Dedifferentiated amniotic fluid mesenchymal stem cell (primary cell): ENCODE measurements at regions not wholly inside any gene's neighbourhood (a gene's known extent, or its start where the extent isn't known, plus 50 kb on each side); places are given as distances from the start of the nearest gene placed in this dataset.
A peak's percentile ranks its signal among the peaks of the same experiment; 100 is the strongest.

ENCODE experiments used
- DNase-seq: peaks from one replicate; pipeline ENCODE4 v3.0.0-alpha.2; 2016; ENCODE audit errors: extremely low spot score

DNA sequence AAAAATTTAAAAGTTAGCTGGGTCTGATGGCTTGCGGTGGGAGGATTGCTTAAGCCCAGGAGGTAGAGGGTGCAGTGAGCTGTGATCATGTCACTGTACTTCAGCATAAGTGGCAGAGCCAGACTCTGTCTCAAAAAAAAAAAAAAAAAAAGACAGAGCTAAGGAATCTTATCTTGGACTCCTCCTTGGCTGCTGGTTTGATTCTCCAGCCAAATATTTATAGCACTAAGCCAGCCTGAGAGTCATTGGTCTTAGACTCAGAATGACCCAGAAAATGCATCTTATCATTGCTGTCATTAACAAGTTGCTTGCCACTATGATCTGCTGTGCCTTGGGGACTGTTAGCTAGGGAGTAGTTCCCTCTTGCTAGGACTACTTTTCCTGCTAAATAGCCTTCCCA, 164.7 kb downstream of the GNAT3 start:
- no peak for DNase-seq

DNA sequence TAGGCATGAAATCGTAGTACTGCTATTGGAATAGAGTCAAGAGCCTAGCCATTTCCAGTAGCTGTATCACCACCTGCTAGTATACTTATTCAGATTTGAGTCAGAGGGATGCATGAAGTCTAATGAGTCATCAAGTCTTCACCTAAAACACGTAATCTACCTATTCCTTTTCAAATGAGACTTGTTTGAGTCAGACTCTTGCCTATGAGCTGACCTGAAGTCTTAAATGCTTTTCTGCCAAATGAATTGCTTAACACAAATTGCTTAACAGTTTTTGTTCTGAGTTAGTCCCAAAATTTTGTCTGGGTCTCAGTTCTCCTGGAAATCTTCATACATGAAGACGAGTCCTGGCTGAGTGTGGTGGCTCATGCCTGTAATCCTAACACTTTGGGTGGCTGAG, 165.2 kb downstream of the GNAT3 start:
- no peak for DNase-seq

DNA sequence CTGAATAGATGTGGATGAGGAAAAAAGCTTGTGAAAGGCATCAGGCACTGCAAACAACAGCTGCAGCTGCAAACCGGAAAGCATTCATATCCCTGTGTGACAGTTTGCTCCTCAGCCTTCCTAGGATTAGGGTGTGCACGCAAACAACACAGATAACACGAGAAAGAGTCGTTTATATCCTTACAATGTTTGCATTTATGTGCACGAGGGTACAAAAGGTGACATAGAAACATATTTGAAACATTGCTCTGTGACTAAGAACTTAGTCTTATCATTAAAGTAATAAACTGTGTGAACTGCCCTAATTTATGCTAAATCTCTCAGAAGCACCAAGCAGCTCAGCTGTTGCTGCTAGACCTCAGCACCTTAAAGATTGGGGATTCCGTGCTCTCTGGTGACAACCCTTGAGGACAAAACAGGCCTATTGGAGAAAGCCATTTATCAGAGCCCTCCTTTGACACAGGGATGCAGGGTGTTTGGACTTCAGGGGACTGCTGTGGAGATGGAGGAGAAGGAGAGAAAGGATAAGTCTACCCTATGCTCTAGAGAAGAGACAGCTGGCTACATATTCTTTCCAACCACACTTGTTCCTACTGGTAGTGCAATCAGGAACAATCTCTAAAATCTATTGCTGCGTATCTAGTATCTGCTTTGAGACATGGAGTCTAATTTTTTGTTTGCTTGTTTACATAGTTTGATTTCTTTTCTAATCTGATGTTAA, 176.2 kb downstream of the GNAT3 start:
- no peak for DNase-seq

DNA sequence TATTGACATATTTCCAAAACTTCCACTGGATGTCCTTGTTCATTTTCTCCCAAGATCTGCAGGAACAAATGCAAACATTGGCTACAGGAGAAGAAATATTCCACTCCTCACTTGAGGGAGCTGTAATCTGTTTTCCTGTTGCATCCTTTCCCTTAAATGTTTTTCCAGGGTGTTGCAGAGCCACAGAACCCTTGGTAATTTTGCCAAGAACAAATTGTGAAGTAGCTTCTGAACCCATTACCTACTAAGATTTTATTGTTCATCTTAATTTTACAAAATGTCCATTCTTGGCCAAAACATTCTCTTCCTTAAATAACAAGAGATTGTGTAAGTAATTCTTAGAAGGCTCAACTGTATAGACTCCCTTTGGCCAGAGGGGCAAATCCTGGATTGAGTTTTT, 177.0 kb downstream of the GNAT3 start:
- DNase-seq: no peak

DNA sequence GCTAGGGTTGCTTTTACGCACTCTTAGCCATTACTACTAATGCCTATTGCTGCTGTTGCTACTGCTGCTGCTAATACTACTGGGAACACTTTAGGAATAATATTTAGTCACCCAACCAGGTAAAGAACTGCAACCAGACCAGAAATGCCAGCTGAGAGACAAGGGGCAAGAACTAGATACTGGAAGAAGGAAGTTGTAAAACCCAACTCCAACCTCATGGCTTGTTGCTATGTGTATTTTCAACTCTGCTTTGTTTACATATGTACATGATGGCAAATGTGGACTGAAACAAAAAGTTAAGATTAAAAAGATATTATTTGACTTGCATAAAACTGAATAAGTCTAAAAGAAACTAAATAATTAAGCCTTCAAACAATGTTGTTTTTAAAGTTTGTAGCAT, 177.7 kb downstream of the GNAT3 start:
- no peak for DNase-seq

DNA sequence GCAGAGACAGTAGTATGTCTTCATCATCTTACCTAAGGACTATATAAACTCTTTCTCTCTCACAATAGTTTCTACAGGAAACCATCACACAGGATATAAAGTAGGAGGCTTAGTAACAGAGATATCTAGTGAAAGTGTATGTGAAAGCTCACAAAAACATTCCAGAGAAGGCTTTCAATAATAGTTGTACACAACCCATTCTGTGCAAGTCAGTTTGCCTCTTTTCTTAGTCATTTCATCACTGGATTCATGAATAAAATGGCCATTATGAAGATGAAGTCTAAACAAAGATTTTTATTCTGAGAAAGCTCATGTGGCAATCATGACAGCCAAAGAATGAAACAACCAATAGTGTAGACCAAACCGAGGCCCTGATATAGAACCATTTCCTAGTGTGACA, 178.8 kb downstream of the GNAT3 start:
- DNase-seq: no peak

DNA sequence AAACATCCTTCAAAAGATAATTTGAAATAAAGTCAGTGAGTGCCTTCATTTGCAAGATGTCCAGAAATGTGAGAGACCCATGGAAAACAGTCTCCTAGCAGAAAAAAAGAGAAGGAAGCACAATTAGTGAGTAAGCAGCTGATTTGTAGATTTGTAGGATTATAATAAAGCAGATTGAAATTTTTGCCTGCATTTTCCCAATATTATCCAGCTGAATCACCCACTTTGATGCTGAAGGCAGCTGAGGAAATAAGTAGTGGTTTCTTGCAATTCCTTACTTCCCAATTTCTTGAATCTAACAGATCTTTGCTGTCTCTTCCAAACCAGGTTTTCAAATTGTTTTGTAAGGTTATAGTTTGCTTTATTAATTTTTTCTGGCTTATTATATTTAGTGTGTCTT, 181.4 kb downstream of the GNAT3 start:
- DNase-seq: peak; percentile 86

DNA sequence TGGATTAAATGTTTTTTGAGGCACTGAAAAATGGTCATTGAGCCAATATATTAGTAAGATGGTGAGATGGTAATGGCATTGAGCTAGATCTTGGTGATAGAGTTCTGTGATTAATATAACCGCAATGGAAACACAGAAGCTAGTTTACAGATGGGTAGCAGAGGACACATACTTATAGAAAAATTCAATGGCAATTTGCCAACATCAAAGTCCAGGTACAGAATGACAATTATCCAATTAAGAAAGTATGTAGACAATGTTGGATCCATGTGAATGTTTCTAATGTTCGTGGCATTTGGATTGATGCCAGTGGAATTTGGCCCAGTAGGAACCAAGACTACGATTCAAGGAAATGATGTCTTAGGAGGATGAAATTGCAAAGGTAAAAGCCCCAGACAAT, 187.8 kb downstream of the GNAT3 start:
- DNase-seq: no peak

DNA sequence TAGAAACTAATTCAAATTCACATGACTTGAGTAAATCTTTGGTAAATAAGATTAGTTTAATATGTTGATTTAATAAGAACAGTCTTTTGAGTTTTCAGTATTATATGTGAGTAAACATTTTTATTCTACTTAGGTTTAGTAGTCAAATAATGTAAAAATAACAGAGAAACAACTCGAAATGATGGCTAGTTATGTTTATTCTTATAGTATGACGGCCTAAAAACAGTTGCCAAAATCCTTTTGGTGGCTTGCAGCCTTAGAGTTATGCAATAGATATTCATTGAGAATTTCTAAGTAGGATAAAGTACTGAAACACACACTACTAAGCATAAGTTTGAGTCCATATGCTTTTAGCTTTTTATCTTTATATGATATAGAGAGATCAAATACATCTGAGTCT, 184.8 kb downstream of the GNAI1 start:
- DNase-seq: no peak

DNA sequence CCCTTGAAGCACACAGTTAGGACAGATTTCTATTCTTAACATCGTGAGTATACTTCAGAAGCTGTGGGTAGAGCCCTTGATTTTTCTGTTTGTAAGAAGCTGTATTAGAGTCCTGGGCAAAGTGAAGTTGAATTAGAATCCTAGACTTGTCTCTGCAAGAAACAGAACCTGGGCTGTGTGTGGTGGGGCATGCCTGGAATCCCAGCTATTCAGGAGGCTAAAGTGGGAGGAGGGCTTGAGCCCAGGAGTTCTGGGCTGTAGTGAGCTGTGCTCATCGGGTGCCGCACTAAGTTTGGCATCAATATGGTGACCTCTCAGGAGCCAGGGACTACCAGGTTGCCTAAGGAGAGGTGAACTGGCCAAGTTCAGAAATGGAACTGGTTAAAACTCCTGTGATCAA, 183.4 kb downstream of the GNAI1 start:
- DNase-seq: no peak

DNA sequence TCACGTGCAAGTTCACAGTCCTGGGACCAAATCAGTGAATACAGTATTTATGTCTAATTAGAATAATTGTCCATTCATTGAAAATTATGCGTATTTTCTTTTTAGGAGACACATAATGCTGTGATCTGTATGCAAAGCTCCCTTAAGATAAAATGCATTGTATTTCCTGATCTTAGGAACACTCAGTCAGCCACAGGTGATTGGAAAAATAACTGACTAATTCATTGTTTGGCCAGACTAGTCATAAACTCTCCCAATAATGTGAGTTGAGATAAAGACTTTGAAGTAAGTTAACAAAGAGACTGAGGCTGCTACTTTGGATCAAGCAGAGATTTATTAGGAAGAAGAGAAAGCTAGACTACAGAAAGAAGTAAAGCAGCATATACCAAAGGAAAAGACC, 182.2 kb downstream of the GNAI1 start:
- no peak for DNase-seq

DNA sequence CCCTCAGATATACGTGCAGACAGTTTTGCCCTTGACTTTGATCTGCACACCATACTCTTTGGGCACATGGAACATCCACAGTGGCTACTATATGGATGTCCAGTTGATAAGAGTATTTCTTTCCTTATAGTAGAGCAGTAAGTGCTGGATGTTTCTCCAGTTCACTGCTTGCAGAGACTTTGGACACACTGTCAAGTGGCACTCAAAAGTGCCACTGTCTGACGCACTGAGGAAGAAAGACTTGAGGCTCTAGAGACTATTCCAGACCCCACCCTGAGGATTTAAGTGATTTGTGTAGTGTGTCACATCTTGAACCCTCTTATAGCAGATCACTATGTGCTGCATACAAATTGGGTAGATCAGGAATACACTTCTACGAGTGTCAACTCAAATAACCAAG, 179.1 kb downstream of the GNAI1 start:
- DNase-seq: no peak

DNA sequence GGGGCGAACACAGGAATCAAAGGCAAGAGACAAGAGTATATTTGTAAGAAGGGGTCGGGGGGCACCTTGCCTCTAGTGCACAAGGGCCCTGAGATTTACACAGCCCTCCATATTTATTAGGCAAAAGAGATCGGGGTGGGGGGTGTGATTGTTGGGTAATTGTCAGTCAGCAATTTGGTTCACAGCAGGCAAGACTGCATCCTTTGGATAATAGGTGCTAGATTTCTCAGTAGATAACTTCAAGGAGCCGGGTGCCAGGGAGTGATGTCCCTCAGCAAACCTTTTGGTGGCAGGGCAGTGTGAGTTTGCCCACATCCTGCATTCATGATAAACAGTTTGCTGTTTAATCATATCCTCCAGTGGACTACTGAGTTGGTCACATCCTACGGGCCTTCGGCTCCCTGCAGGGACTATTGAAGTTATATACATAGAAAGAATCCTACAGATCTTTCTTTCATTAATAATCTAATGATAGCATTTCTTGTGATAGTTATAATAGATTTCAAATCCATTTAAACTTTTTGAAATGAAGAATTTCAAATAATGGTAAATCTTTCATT, 178.5 kb downstream of the GNAI1 start:
- no peak for DNase-seq

DNA sequence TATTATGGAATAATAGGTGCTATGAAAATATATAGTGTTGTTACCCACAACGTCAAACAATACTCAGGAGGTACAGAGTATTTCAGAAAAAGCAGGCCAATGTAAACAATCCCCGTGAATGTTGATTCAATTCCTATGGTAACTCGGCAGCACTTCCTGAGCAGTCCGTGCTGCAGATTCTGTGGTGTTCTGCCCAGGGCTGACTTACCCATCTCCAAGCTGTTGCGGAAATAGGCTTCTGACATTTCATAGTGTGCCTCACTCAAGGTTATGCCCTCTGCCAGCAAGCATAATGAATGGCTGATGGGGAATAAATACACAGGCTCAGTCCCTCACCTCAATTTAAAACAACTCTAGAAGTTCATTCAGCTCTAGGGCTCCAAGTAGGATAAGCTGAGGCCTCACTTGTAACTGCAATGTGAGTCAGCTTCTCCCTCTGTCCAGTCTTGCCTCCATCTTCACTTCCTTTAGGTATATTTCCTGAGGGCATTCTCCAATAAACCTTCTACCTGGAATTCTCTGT, 177.6 kb downstream of the GNAI1 start:
- peak; percentile 78 for DNase-seq

DNA sequence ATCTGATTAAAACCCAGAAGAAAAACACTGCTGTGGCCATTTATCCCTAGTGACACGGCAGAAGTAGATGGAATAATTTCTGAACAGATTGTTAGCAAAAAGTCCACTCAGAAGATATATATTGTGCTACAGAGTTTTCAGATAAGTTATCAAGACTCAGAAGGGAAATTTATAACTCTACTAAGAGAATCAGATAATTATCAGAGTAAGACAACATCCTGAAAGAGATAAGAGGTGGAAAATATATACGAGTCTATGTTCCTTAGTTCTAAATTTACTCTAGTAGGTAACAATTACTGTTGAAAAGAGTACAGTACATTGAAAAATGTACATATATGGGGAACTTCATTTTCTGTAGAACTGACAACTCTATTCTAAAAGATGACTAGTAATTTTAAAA, 176.7 kb downstream of the GNAI1 start:
- no peak for DNase-seq

DNA sequence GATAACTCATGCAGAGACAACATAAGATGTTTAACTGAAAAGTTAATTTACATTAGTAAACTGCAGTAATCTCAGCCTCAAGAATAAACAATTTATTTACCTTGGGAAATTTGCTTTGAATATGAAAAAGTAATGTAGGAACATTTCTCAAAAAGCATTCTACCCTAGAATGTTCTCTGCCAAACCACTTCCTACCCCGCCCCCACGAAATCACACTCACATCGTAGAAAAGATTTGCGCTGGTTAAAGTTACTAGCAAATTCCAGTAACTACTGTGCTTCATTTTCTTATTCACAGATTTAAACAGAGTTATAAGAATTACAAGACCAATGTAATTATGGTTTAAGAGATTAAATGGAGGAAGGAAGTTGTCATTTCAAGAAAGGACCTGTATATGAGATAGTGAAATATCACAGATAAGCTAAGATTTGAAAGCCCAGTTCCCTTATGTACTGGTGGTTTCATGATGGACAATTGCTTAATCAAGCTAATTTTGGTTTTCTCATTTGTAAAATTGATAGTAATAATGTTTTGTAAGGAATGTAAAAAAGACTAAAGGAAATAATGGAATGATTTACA, 175.4 kb downstream of the GNAI1 start:
- no peak for DNase-seq

DNA sequence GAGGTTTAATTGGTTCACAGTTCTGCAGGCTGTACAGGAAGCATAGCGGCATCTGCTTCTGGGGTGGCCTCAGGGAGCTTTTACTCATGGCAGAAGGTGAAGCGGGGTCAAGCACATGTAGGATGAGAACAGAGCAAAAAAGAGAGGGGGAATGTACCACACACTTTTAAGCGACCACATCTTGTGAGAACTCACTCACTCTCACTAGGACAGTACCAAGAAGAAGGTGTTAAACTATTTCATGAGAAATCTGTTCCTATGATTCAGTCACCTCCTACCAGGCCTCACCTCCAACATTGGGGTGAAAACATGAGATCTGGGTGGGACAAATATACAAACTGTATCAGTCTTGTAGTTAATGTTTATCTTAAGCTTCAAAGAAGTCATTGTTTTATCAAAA, 174.7 kb downstream of the GNAI1 start:
- no peak for DNase-seq

DNA sequence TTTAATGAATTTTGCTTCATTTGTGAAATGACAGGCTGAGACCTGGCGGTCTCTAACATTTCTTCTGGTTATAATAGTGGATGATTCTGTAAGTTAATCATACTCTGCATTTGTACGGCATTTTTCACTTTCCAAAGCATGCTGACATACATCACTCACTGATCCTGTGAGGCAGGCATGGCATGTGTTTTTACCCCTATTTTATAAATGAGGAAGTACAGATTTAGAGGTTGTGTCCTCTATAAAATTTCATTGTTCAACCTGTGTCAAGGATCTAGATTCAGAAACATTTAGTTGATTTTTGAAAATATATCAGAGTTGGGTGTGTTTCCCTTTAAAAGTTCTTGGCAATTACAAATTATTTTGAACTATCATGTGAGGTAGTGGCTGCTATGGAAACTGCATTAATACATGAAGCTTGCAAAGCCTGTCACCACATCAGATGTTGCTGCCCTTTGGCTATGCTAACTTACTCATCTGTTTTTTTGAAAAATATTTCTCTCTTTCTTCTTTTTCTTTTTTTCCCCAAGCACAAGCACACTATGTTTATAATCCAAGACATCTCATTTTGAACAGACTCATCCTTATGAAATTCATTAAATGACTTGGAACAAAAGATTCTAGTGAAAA, 172.7 kb downstream of the GNAI1 start:
- peak; percentile 85 for DNase-seq

DNA sequence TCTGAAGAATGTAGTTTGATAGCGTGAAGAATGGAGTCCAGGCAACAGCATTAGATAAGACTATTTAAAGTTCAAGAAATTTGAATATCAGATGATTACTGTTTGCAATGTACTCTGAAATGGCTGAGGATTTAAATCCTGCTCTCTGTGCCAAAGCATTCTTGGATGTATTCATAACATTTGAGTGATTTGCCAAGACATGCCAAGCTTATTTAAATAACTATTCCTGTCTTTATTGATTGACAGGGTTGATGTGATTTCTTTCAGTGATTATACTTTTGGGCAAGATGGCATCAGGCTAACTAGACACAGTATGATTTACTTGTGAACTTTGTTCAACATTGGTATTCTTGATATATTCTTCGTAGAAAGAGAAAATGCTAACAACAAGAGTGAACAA, 168.7 kb downstream of the GNAI1 start:
- no peak for DNase-seq

DNA sequence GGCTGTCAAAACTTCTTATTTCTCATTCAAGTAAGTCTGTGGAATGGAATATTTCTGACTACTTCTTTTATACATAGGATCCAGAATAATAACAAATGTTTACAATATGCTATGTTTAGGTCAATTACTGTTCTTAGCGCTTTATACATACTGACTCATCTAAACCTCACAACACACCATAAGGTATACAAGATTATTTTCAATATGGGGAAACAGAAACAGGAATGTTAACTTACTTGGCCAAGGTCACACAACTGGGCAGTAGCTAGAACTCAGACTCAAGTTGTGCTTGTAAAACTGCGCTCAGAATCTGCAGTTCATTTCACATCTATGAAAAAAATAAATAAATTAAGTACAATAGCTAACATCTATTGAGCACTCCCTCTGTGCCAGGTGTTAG, 168.0 kb downstream of the GNAI1 start:
- DNase-seq: no peak

DNA sequence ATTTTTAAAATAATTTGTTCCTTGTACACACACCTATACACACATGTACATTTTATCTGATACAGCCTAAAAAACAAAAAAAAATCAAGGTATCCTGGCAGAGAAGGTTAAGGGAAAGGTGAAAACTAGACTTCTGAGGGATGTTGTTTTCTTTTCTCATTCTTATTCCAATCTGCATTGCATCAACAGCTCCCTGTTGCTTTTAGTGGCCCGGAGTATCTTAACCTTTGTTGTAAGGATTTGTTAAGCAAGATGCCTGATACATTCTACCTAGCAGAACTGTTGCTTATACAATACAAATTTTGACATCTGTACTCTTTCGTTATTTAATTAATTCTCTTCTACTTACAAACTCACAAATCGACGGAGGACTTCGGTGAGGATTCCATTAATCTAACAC, 167.4 kb downstream of the GNAI1 start:
- DNase-seq: no peak

DNA sequence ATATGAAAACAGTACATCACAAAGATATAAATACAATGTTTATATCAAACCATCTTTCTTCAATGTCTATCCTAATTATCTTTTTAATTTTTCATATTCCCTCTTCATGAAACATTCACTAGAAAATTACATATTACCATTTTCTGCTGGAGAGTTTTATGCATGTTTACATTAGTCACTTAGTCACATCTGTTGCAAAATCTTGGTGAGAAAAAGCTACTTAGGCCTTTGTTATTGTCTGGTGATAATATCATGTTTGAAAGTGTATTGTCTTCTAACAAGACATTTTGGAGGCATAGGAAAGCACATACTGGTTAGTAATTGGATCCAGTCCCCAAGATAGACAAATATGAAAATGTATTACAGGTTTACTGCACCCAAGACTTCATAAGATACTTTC, 163.6 kb downstream of the GNAI1 start:
- no peak for DNase-seq

DNA sequence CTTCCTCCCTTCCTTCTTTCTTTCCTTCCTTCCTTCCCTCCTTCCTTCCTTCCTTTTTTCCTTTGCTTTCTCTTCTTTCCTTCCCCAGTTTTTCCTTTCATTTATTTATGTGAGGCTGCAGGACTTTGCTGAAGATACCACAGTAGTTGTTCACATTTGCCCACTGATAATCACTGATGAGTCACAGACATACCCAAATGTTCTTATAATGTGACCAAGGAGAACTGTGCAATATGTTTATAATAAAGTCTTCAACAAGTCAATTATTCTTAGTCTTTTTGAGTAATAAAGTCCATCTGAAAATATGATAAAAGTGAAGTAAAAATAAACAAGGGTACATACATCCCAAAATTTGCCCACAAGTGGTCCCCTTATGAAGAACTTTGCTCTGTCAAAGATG, 159.7 kb downstream of the GNAI1 start:
- no peak for DNase-seq
